CD14-positive monocyte (primary cell): ENCODE measurements at regions not wholly inside any gene's neighbourhood (a gene's known extent, or its start where the extent isn't known, plus 50 kb on each side); places are given as distances from the start of the nearest gene placed in this dataset.

Experiments
- DNase-seq, 3 donors: peaks; one replicate each; pipeline ENCODE4 v3.0.0-alpha.2; 2011 to 2022
- H2AFZ ChIP-seq: 2 replicates; pipeline ENCODE4 v1.6.0; 2012; ENCODE audit warnings: mild to moderate bottlenecking, low read depth, low read length, inconsistent platforms; ENCODE audit not compliant: insufficient read depth, poor library complexity, severe bottlenecking
- H3K27ac ChIP-seq, 2 donors: 1 replicate in 1 of 2; 2 replicates in 1 of 2; pipeline ENCODE4 v1.5.1; 2012 to 2013; ENCODE audit warnings: low read length in 2 of 2, control low read depth in 1 of 2, inconsistent platforms in 1 of 2, low read depth in 1 of 2, mild to moderate bottlenecking in 1 of 2
- H3K27me3 ChIP-seq, 2 donors: one replicate each; pipeline versions ENCODE4 v1.6.0 to v1.6.1; 2011 to 2013; ENCODE audit warnings: low read length in 2 of 2; ENCODE audit not compliant: control insufficient read depth in 2 of 2, insufficient read depth in 2 of 2
- H3K36me3 ChIP-seq, 2 donors: replicated peaks in 1 of 2; 1 replicate in 1 of 2; 2 replicates in 1 of 2; pipeline versions ENCODE4 v1.5.1 to v1.6.1; 2012 to 2013; ENCODE audit warnings: low read length in 2 of 2, control low read depth in 1 of 2, inconsistent platforms in 1 of 2, mild to moderate bottlenecking in 1 of 2; ENCODE audit not compliant: insufficient read depth in 2 of 2, control insufficient read depth in 1 of 2
- H3K4me1 ChIP-seq, 2 donors: 1 replicate in 1 of 2; 2 replicates in 1 of 2; pipeline versions ENCODE4 v1.5.1 to v1.6.1; 2012 to 2013; ENCODE audit warnings: low read length in 2 of 2, control low read depth in 1 of 2, inconsistent platforms in 1 of 2, mild to moderate bottlenecking in 1 of 2, moderate library complexity in 1 of 2; ENCODE audit not compliant: insufficient read depth in 2 of 2, control insufficient read depth in 1 of 2
- H3K4me2 ChIP-seq: replicated peaks from 2 replicates; pipeline ENCODE3; 2012; ENCODE audit warnings: low read length, moderate library complexity, mild to moderate bottlenecking; ENCODE audit not compliant: poor library complexity, severe bottlenecking; ENCODE audit errors: extremely low read depth
- H3K4me3 ChIP-seq, 3 experiments: fragments of 200-600 bp in 1 of 3; sonication (generic) in 1 of 3; replicated peaks in 1 of 3; 1 replicate in 2 of 3; 2 replicates in 1 of 3; pipeline ENCODE4 v1.5.1; 2011 to 2013; ENCODE audit warnings: low read length in 3 of 3, mild to moderate bottlenecking in 3 of 3, control low read depth in 2 of 3, low read depth in 2 of 3, inconsistent platforms in 1 of 3, moderate library complexity in 1 of 3
- H3K79me2 ChIP-seq: 2 replicates; pipeline ENCODE4 v1.6.0; 2012; ENCODE audit warnings: mild to moderate bottlenecking, control low read depth, inconsistent platforms, low read length, moderate library complexity; ENCODE audit not compliant: insufficient read depth
- H3K9ac ChIP-seq: 2 replicates; pipeline ENCODE4 v1.6.0; 2017; ENCODE audit warnings: low read length, mild to moderate bottlenecking; ENCODE audit not compliant: insufficient read depth, poor library complexity, severe bottlenecking
- H3K9me3 ChIP-seq, 2 donors: replicated peaks in 1 of 2; 1 replicate in 1 of 2; 2 replicates in 1 of 2; pipeline versions ENCODE4 v1.5.1 to v1.6.1; 2012 to 2013; ENCODE audit warnings: low read length in 2 of 2, control low read depth in 1 of 2; ENCODE audit not compliant: control insufficient read depth in 1 of 2, insufficient read depth in 1 of 2
- H4K20me1 ChIP-seq: 2 replicates; pipeline ENCODE4 v1.6.0; 2012; ENCODE audit warnings: mild to moderate bottlenecking, low read length, control low read depth, moderate library complexity; ENCODE audit not compliant: insufficient read depth
- H3K27ac Mint-ChIP-seq, 7 donors: one replicate each; pipeline ENCODE4 v1.8.0; 2020; ENCODE audit warnings: mild to moderate bottlenecking in 7 of 7, mixed read lengths in 7 of 7, moderate library complexity in 6 of 7, inconsistent platforms in 2 of 7
- H3K27me3 Mint-ChIP-seq, 3 donors: one replicate each; pipeline ENCODE4 v1.8.0; 2021 to 2022; ENCODE audit warnings: low read depth in 3 of 3, mild to moderate bottlenecking in 3 of 3, mixed read lengths in 3 of 3, moderate library complexity in 3 of 3, inconsistent platforms in 1 of 3
- H3K36me3 Mint-ChIP-seq, 2 donors: one replicate each; pipeline ENCODE4 v1.8.0; 2020; ENCODE audit warnings: mixed read lengths in 2 of 2, inconsistent platforms in 1 of 2, mild to moderate bottlenecking in 1 of 2
- H3K4me1 Mint-ChIP-seq: one replicate; pipeline ENCODE4 v1.8.0; 2020; ENCODE audit warnings: mild to moderate bottlenecking, mixed read lengths
- H3K4me3 Mint-ChIP-seq, 2 donors: one replicate each; pipeline ENCODE4 v1.8.0; 2020; ENCODE audit warnings: mild to moderate bottlenecking in 2 of 2, mixed read lengths in 2 of 2, moderate library complexity in 1 of 2
- H3K9me3 Mint-ChIP-seq, 7 donors: one replicate each; pipeline ENCODE4 v1.8.0; 2020 to 2022; ENCODE audit warnings: mixed read lengths in 7 of 7, mild to moderate bottlenecking in 6 of 7, moderate library complexity in 6 of 7, inconsistent platforms in 2 of 7
- CTCF ChIP-seq: fragments of 200-600 bp; IDR thresholded peaks from one replicate; pipeline ENCODE4 v1.8.0; 2022; ENCODE audit warnings: antibody characterized with exemption, mild to moderate bottlenecking
- WGBS: methylation state at CpG from one replicate; pipeline ENCODE4 v1.1.5; 2013; ENCODE audit warnings: missing lambda C conversion rate; ENCODE audit not compliant: insufficient coverage; 5-methylcytosine and 5-hydroxymethylcytosine counted together
- intact Hi-C, 2 donors: fragments of 100-400 bp; cut with micrococcal nuclease; formaldehyde crosslinking; loops; one replicate each; pipeline versions ENCODE4 v1.15.0 to v1.15.1; 2023

GRCh38 chr1:184843732-184844495 is 89.3 kb upstream of the EDEM3 start:
- Histone ChIP-seq H3K79me2 (no peaks in the 10 kb centered on the region), H3K4me2 (no peak overlapping the region), H4K20me1 (no peaks in the 10 kb centered on the region), H3K27me3 (no peaks in the 10 kb centered on the region), H3K36me3 (no peaks in the 10 kb centered on the region), H2AFZ (no peak overlapping the region), H3K4me1 (peaks cover under 1% of the 10 kb centered on the region in 2 donors), H3K27ac (no peak overlapping the region), H3K9me3 (no peaks in the 10 kb centered on the region), H3K9ac (no peak overlapping the region), H3K4me3 (no peak overlapping the region)
- Mint-ChIP-seq H3K4me3 (no peak overlapping the region), H3K4me1 (peaks cover 10% of the 10 kb centered on the region), H3K27ac (no peak overlapping the region), H3K36me3 (peaks cover 2 to 5% of the 10 kb centered on the region in 2 donors), H3K27me3 (no peaks in the 10 kb centered on the region), H3K9me3 (no peaks in the 10 kb centered on the region)
- TF ChIP-seq CTCF, result no peak
- intact Hi-C loops, result no loop called here
- DNase-seq, result peak in 1 of 3 donors; percentile 28
- 17% methylated on average over 6 of the region's 6 CpGs for WGBS

- Histone ChIP-seq H2AFZ (no peak overlapping the region), H3K79me2 (no peaks in the 10 kb centered on the region), H3K27me3 (no peaks in the 10 kb centered on the region), H4K20me1 (peaks cover 3% of the 10 kb centered on the region), H3K9ac (no peak overlapping the region), H3K36me3 (peaks cover 0 to 6% of the 10 kb centered on the region in 2 donors), H3K4me2 (no peak overlapping the region), H3K27ac (no peak overlapping the region), H3K4me3 (no peak overlapping the region), H3K9me3 (no peaks in the 10 kb centered on the region), H3K4me1 (peaks cover 4 to 8% of the 10 kb centered on the region in 2 donors)
- Mint-ChIP-seq H3K4me1 (peaks cover 19% of the 10 kb centered on the region), H3K27ac (no peak overlapping the region), H3K27me3 (no peaks in the 10 kb centered on the region), H3K9me3 (no peaks in the 10 kb centered on the region), H3K4me3 (no peak overlapping the region), H3K36me3 (peaks cover 11 to 14% of the 10 kb centered on the region in 2 donors)
- no peak for TF ChIP-seq CTCF
- WGBS, result no CpG with 5 or more reads among the region's 2 CpGs
- intact Hi-C loops, result no loop called here
- no peak for DNase-seq
These were observed 85.9 kb upstream of the EDEM3 start for GRCh38 chr1:184840596-184840995.
